ENCODE measurements at regions not wholly inside any gene's neighbourhood (a gene's known extent, or its start where the extent isn't known, plus 50 kb on each side); places are given as distances from the start of the nearest gene placed in this dataset.

GRCh38 chr2:4898706-4899105 is 793.5 kb upstream of the SOX11 start:
- no peak for TF ChIP-seq ZNF274 (IDR thresholded peaks at IDR 0.05; ENCODE audit: low read depth, low read length)
- no peak for TF ChIP-seq YY1 (IDR thresholded peaks at IDR 0.05; ENCODE audit: insufficient read depth, insufficient read length)
